Left cardiac atrium (tissue), 4 donors: ENCODE measurements at regions not wholly inside any gene's neighbourhood (a gene's known extent, or its start where the extent isn't known, plus 50 kb on each side); places are given as distances from the start of the nearest gene placed in this dataset.
"Not testable (repeated sequence)": the region's sequence is repeated elsewhere in the genome, so short reads cannot be mapped to it uniquely, and the experiment has no call there.

ENCODE experiments used
- ATAC-seq, 2 donors: fragments of 200-7000 bp; cut with Tn5 transposase; one replicate each; pipeline ENCODE4 v1.9.1; 2020; ENCODE audit warnings: mild to moderate bottlenecking in 2 of 2, moderate library complexity in 2 of 2
- DNase-seq: peaks from one replicate; pipeline ENCODE4 v3.0.0-alpha.2; 2020
- intact Hi-C, 2 donors: fragments of 100-400 bp; cut with DNase I; formaldehyde crosslinking; loops; one replicate each; pipeline versions ENCODE4 v1.14.1 to v1.15.1; 2022 to 2023
- donor health status: DM: no; HTN: yes; CAD: no.
- donor health status: DM: no; HTN: yes; CAD: no; lungs with severe emphysema.
- donor health status: DM: yes; HTN: yes; CAD: no.
- donor health status: Dilated cardiomyopathy.

- ATAC-seq (no peak), DNase-seq (no peak)
- intact Hi-C loops: no loop called here
Measured at GRCh38 chr5:108505608-108506007, 123.7 kb upstream of the FBXL17 start.

GRCh38 chr5:108504974-108505373, 123.1 kb upstream of the FBXL17 start:
- DNase-seq (no peak), ATAC-seq (no peak)
- intact Hi-C loops: no loop called here

GRCh38 chr5:108503986-108504385, 122.1 kb upstream of the FBXL17 start:
- intact Hi-C loops: no loop called here
- no peak for DNase-seq
- no peak for ATAC-seq

- ATAC-seq, DNase-seq, intact Hi-C loops: not testable (repeated sequence)
Measured at GRCh38 chr5:108495615-108496014, 113.7 kb upstream of the FBXL17 start.

GRCh38 chr5:108487951-108488350, 106.1 kb upstream of the FBXL17 start:
- intact Hi-C loops: no loop called here
- DNase-seq (no peak), ATAC-seq (no peak)

GRCh38 chr5:108484035-108484434, 102.1 kb upstream of the FBXL17 start:
- ATAC-seq (no peak), DNase-seq (no peak)
- intact Hi-C loops: no loop called here

- no peak for DNase-seq
- ATAC-seq: no peak
- intact Hi-C loops: no loop called here
Measured at GRCh38 chr5:108481355-108481931, 99.5 kb upstream of the FBXL17 start.

- peak in 1 of 2 donors; percentile 52 for ATAC-seq
- DNase-seq: no peak
- intact Hi-C loops: no loop called here
Measured at GRCh38 chr5:108472237-108472636, 90.3 kb upstream of the FBXL17 start.

- intact Hi-C loops: no loop called here
- ATAC-seq (no peak), DNase-seq (no peak)
Measured at GRCh38 chr5:108467563-108467962, 85.7 kb upstream of the FBXL17 start.

GRCh38 chr5:108461628-108462367, 79.9 kb upstream of the FBXL17 start:
- DNase-seq: no peak
- intact Hi-C loops: no loop called here
- ATAC-seq: no peak

- DNase-seq: no peak
- intact Hi-C loops: no loop called here
- no peak for ATAC-seq
Measured at GRCh38 chr5:108459769-108460168, 77.9 kb upstream of the FBXL17 start.

GRCh38 chr5:108451269-108451668, 69.4 kb upstream of the FBXL17 start:
- intact Hi-C loops: no loop called here
- ATAC-seq (no peak), DNase-seq (no peak)

- ATAC-seq, intact Hi-C loops, DNase-seq: not testable (repeated sequence)
Measured at GRCh38 chr5:108444130-108444529, 62.2 kb upstream of the FBXL17 start.

GRCh38 chr5:108442063-108442651, 60.3 kb upstream of the FBXL17 start:
- DNase-seq, ATAC-seq, intact Hi-C loops: not testable (repeated sequence)

GRCh38 chr5:108437425-108437824, 55.5 kb upstream of the FBXL17 start:
- intact Hi-C loops: no loop called here
- no peak for DNase-seq
- no peak for ATAC-seq

GRCh38 chr5:108436696-108437095, 54.8 kb upstream of the FBXL17 start:
- intact Hi-C loops: no loop called here
- no peak for ATAC-seq
- DNase-seq: no peak

- intact Hi-C loops: no loop called here
- DNase-seq: no peak
- ATAC-seq: no peak
Measured at GRCh38 chr5:108433600-108433999, 51.7 kb upstream of the FBXL17 start.

- DNase-seq (no peak), ATAC-seq (no peak)
- intact Hi-C loops: no loop called here
Measured at GRCh38 chr5:108432024-108432423, 50.1 kb upstream of the FBXL17 start.
